ENCODE measurements at regions not wholly inside any gene's neighbourhood (a gene's known extent, or its start where the extent isn't known, plus 50 kb on each side); places are given as distances from the start of the nearest gene placed in this dataset.

DNA sequence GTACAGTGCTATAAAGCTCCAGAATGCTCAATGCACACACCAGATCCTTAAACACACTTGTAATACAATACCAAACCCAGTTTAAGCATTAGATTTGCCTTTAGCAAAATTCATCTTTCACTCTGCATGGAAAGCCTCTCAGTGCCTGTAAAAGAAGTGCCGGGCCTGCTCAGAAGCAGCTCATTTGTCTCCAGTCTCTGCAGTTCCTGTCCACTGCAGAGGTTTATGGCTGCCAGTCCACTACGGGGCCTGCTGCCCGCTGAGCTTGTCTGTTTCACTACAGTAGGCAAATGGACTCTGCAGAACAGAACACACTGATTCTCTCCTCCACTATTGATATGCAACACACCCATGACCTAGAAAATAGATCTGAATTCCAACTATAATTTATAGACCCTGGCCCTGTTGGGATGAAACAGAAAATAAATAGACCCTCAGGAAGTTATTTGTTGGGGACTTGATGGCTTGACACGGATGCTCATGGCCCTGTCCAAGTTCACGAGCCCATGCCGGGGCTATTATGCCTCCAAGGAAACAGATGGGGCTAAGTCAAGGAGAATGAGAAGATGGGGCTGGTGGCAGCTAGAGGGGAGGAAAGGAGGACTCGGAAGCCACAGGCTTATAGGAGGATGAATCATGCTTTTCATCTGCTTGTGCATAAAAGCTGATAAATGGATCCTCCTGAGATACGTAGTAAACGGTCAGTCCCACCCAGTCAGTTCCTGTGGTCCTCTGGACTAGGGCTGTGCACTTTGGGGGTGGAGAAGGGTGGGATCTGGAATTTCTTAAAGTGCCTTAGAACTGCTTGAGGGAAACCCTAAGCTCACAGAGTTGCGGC lies 416.8 kb upstream of the TENM4 start:
- Histone ChIP-seq H3K4me3 (no peak overlapping the region), H3K36me3 (replicated peaks) (no peaks in the 10 kb centered on the region), H3K27me3 (ENCODE audit: low read depth) (no peaks in the 10 kb centered on the region; the same call in 1 of the 2 replicates), H3K4me1 (no peaks in the 10 kb centered on the region), H3K9me3 (no peaks in the 10 kb centered on the region; the same call in 1 of the 2 replicates)
- in situ Hi-C loops (cut with MboI; ENCODE audit: low sequenced_read_pairs) = no loop called here
- no peak for DNase-seq (ENCODE audit: low spot score in 2 of 2)

GRCh38 chr11:79852176-79852575 lies 411.3 kb upstream of the TENM4 start:
- in situ Hi-C loops (cut with MboI; ENCODE audit: low sequenced_read_pairs) = no loop called here
- no peak for DNase-seq (ENCODE audit: low spot score in 2 of 2)

DNA sequence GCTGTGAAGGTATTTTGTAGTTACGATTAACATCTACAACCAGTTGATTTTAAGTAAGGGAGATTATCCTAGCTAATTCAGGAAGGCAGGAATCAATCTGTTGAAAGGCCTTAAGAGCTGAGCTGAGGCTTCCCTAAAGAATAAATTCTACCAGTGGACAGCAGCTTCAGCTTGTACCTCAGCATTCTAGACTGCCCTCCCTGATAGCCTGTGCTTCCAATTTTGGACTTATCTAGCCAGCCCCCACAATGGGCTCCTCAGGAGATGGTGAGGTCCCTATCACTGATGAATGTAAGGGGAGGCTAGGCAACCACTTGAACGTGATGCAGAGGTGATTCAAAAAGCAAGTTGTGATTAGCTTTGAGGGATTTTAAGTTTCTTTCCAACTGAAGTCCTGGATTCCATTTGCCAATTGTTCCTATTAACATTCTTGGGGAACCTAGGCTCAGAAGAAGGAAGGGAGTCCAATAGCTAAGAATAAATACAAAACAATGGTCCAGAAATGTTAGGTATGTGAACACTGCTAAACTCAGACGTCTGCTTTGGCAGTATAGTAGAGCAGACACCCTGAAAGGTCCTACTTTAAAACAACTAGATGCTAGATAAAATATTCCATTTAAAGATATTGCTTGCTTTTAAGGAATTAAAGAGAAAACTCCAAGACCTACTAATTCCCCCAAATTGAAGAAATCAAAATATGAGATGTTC lies 404.3 kb upstream of the TENM4 start:
- Histone ChIP-seq H3K27me3 (ENCODE audit: low read depth) (no peaks in the 10 kb centered on the region), H3K4me3 (no peak overlapping the region), H3K9me3 (no peaks in the 10 kb centered on the region), H3K4me1 (no peaks in the 10 kb centered on the region), H3K36me3 (replicated peaks) (no peaks in the 10 kb centered on the region)
- in situ Hi-C loops (cut with MboI; ENCODE audit: low sequenced_read_pairs) = no loop called here
- DNase-seq (ENCODE audit: low spot score in 2 of 2) = no peak

More at GRCh38 chr11:79852176-79852575, 411.3 kb upstream of the TENM4 start:
- H3K9me3 ChIP-seq = no peaks in the 10 kb centered on the region; the same call in 1 of the 2 replicates
- no peaks in the 10 kb centered on the region for H3K4me1 ChIP-seq
- H3K36me3 ChIP-seq (replicated peaks) = no peaks in the 10 kb centered on the region
- no peaks in the 10 kb centered on the region; the same call in 1 of the 2 replicates for H3K27me3 ChIP-seq (ENCODE audit: low read depth)
- no peak overlapping the region for H3K4me3 ChIP-seq

GRCh38 chr11:79834015-79834414 lies 393.2 kb upstream of the TENM4 start:
- H3K27me3 ChIP-seq (ENCODE audit: low read depth) = peaks cover 23% of the 10 kb centered on the region
- in situ Hi-C loops (cut with MboI; ENCODE audit: low sequenced_read_pairs) = no loop called here
- no peak for DNase-seq (ENCODE audit: low spot score in 2 of 2)
- H3K4me3 ChIP-seq = no peak overlapping the region
- no peaks in the 10 kb centered on the region for H3K36me3 ChIP-seq (replicated peaks)
- no peaks in the 10 kb centered on the region for H3K9me3 ChIP-seq
- no peaks in the 10 kb centered on the region for H3K4me1 ChIP-seq

DNA sequence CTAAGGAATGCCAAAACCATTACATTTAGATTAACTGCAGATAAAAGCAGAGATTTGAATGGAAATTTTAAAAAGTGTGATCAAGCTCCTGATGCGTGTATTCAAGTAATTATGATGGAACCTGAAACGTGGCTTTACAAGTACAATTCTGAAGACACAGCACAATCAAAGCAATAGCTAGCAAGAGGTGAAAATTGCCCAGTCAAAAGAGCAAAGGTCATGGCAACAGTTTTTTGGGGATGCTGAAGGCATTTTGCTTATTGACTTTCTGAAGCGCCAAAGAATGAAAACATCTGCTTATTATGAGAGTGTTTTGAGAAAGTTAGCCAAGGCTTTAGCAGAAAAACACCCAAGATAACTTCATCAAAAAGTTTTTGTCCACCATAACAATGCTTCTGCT lies 389.6 kb upstream of the TENM4 start:
- no peak for DNase-seq (ENCODE audit: low spot score in 2 of 2)
- H3K27me3 ChIP-seq (ENCODE audit: low read depth) = peaks cover 20% of the 10 kb centered on the region
- H3K9me3 ChIP-seq = no peaks in the 10 kb centered on the region
- H3K4me1 ChIP-seq = no peaks in the 10 kb centered on the region
- no peak overlapping the region for H3K4me3 ChIP-seq
- no peaks in the 10 kb centered on the region for H3K36me3 ChIP-seq (replicated peaks)
- in situ Hi-C loops (cut with MboI; ENCODE audit: low sequenced_read_pairs) = no loop called here

- H3K9me3 ChIP-seq = no peaks in the 10 kb centered on the region
- in situ Hi-C loops (cut with MboI; ENCODE audit: low sequenced_read_pairs) = no loop called here
- H3K4me3 ChIP-seq = no peak overlapping the region
- H3K4me1 ChIP-seq = no peaks in the 10 kb centered on the region
- peaks cover 16% of the 10 kb centered on the region for H3K27me3 ChIP-seq (ENCODE audit: low read depth)
- DNase-seq (ENCODE audit: low spot score in 2 of 2) = no peak
- no peaks in the 10 kb centered on the region for H3K36me3 ChIP-seq (replicated peaks)
These were observed 389.1 kb upstream of the TENM4 start for GRCh38 chr11:79829891-79830290.

GRCh38 chr11:79822766-79823165 lies 381.9 kb upstream of the TENM4 start:
- in situ Hi-C loops (cut with MboI; ENCODE audit: low sequenced_read_pairs) = no loop called here
- Histone ChIP-seq H3K9me3 (no peaks in the 10 kb centered on the region), H3K27me3 (ENCODE audit: low read depth) (peaks cover 4% of the 10 kb centered on the region; the same call in 1 of the 2 replicates), H3K36me3 (replicated peaks) (no peaks in the 10 kb centered on the region), H3K4me1 (no peaks in the 10 kb centered on the region), H3K4me3 (no peak overlapping the region)
- no peak for DNase-seq (ENCODE audit: low spot score in 2 of 2)

GRCh38 chr11:79813551-79813950 lies 372.7 kb upstream of the TENM4 start:
- Histone ChIP-seq H3K9me3 (no peaks in the 10 kb centered on the region), H3K27me3 (ENCODE audit: low read depth) (no peaks in the 10 kb centered on the region), H3K4me3 (no peak overlapping the region), H3K36me3 (replicated peaks) (no peaks in the 10 kb centered on the region), H3K4me1 (no peaks in the 10 kb centered on the region)
- in situ Hi-C loops (cut with MboI; ENCODE audit: low sequenced_read_pairs) = no loop called here
- no peak for DNase-seq (ENCODE audit: low spot score in 2 of 2)

- Histone ChIP-seq H3K4me3 (no peak overlapping the region), H3K9me3 (no peaks in the 10 kb centered on the region), H3K4me1 (no peaks in the 10 kb centered on the region), H3K36me3 (replicated peaks) (no peaks in the 10 kb centered on the region), H3K27me3 (ENCODE audit: low read depth) (no peaks in the 10 kb centered on the region)
- in situ Hi-C loops (cut with MboI; ENCODE audit: low sequenced_read_pairs) = no loop called here
- DNase-seq (ENCODE audit: low spot score in 2 of 2) = no peak
These were observed 368.7 kb upstream of the TENM4 start for GRCh38 chr11:79809487-79809886.

DNA sequence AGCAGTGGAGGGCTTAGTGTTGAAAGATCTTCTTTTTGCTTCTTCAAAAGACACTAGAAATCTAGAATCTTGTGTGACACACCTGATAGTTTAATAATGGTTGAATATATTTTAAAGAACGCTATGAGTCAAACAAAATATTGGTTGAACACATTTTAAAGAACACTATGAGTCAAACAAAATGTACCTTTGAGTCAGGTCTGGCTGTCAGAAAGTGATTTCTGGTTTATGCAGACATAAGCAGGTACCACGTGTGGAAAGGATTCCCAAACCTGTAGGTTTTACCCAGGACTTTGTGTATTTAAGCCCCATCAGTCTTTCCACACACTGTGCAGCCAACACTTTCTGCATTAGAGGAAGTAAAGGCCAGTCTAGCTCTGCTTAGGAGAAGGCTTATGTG lies 366.7 kb upstream of the TENM4 start:
- H3K9me3 ChIP-seq = no peaks in the 10 kb centered on the region
- in situ Hi-C loops (cut with MboI; ENCODE audit: low sequenced_read_pairs) = no loop called here
- no peaks in the 10 kb centered on the region for H3K27me3 ChIP-seq (ENCODE audit: low read depth)

GRCh38 chr11:79796704-79797103 lies 355.9 kb upstream of the TENM4 start:
- H3K4me1 ChIP-seq = no peaks in the 10 kb centered on the region
- H3K4me3 ChIP-seq = no peak overlapping the region
- no peaks in the 10 kb centered on the region for H3K36me3 ChIP-seq (replicated peaks)
- H3K27me3 ChIP-seq (ENCODE audit: low read depth) = no peaks in the 10 kb centered on the region
- no peak for DNase-seq (ENCODE audit: low spot score in 2 of 2)
- in situ Hi-C loops (cut with MboI; ENCODE audit: low sequenced_read_pairs) = no loop called here
- no peaks in the 10 kb centered on the region for H3K9me3 ChIP-seq

More for the DNA sequence above, 366.7 kb upstream of the TENM4 start:
- H3K4me3 ChIP-seq = no peak overlapping the region
- no peaks in the 10 kb centered on the region for H3K36me3 ChIP-seq (replicated peaks)
- no peak for DNase-seq (ENCODE audit: low spot score in 2 of 2)
- no peaks in the 10 kb centered on the region for H3K4me1 ChIP-seq

- Histone ChIP-seq H3K4me3 (no peak overlapping the region), H3K9me3 (no peaks in the 10 kb centered on the region), H3K4me1 (no peaks in the 10 kb centered on the region), H3K27me3 (ENCODE audit: low read depth) (no peaks in the 10 kb centered on the region), H3K36me3 (replicated peaks) (no peaks in the 10 kb centered on the region)
- no peak for DNase-seq (ENCODE audit: low spot score in 2 of 2)
- in situ Hi-C loops (cut with MboI; ENCODE audit: low sequenced_read_pairs) = no loop called here
These were observed 353.9 kb upstream of the TENM4 start for GRCh38 chr11:79794484-79795393.

- no peak overlapping the region for H3K4me3 ChIP-seq
These were observed 353.2 kb upstream of the TENM4 start for GRCh38 chr11:79794057-79794456.

More at GRCh38 chr11:79794057-79794456, 353.2 kb upstream of the TENM4 start:
- Histone ChIP-seq H3K36me3 (replicated peaks) (no peaks in the 10 kb centered on the region), H3K27me3 (ENCODE audit: low read depth) (no peaks in the 10 kb centered on the region), H3K9me3 (no peaks in the 10 kb centered on the region), H3K4me1 (no peaks in the 10 kb centered on the region)
- in situ Hi-C loops (cut with MboI; ENCODE audit: low sequenced_read_pairs) = no loop called here
- no peak for DNase-seq (ENCODE audit: low spot score in 2 of 2)

Data from HAP-1 (cell line).